ENCODE measurements at regions not wholly inside any gene's neighbourhood (a gene's known extent, or its start where the extent isn't known, plus 50 kb on each side); places are given as distances from the start of the nearest gene placed in this dataset.
A peak's percentile ranks its signal among the peaks of the same experiment; 100 is the strongest.
"Not testable (repeated sequence)": the region's sequence is repeated elsewhere in the genome, so short reads cannot be mapped to it uniquely, and the experiment has no call there.

DNA sequence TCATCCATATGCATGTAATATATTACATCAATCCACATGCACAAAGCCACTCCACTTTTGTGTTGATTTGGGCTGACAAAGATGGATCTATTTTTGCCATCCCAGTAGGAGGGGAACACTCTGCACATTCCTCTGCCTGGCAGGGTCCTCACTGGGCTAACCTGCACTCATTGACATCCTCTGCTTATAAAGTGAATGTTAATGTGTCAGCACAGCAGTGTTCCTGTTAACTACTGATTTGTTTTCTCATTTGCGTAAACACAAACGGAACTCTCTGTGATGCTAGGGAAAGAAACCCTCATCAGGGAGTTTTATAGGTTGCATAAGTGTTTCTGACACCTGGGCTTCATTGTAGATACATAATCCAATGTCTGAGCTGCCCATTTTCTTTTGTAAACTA, 826.0 kb downstream of the RAB28 start:
- no peak for DNase-seq

DNA sequence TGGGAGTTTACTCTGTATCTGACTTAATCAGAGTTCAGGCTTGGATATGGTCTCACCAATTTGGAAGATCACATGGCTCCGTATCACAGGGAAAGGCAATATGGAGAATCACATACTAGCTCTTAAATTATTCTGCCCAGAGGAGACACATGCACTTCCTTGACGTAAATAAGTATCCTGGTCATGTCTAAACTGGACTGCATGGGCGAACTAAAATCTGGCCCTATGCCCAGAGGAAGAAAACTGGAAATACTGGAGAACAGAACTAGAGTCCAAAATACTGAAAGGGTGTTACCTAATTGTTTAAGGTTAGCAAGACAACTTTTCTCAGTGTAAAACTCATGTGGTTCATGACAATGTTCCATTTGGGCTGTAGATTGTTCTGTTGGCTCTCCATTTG, 832.3 kb downstream of the RAB28 start:
- DNase-seq: no peak

DNA sequence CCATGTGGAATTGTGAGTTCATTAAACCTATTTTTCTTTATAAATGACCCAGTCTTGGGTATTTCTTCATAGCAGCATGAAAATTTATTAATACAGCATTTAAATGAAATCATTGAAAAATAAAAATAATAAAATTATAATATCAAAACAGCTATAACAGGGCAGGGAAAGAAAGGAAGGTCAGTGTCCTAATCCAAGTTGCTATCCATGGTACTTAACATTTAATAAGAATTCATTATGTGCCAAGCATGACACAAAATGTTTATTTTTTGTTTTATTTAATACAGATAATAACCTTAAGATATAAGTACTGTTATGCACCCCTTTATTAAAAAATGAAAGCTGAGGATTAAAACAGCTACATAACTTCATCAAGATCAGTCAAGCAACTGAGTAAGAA, 838.4 kb downstream of the RAB28 start:
- no peak for DNase-seq

DNA sequence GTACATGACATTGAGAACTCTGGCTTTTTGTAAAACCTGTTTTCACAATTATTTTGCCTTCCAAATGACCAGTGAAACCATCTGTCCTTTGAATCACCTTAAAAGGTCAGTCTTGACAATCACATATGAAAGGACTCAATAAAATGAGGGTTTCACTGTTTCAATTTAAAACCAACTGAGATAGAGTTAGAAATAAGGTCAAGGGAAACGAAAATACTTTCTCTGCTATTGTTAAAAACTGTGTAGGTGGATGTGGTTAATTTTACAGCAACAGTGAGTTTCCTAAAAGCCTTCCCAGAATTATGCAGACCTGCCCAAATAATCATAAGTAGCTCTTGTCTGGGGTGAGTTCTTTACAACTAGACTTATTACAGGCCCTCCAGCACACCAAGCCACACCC, 839.9 kb downstream of the RAB28 start:
- no peak for DNase-seq

GRCh38 chr4:12636191-12636590, 847.9 kb downstream of the RAB28 start:
- DNase-seq: no peak

GRCh38 chr4:12635629-12636028, 848.5 kb downstream of the RAB28 start:
- DNase-seq: no peak

DNA sequence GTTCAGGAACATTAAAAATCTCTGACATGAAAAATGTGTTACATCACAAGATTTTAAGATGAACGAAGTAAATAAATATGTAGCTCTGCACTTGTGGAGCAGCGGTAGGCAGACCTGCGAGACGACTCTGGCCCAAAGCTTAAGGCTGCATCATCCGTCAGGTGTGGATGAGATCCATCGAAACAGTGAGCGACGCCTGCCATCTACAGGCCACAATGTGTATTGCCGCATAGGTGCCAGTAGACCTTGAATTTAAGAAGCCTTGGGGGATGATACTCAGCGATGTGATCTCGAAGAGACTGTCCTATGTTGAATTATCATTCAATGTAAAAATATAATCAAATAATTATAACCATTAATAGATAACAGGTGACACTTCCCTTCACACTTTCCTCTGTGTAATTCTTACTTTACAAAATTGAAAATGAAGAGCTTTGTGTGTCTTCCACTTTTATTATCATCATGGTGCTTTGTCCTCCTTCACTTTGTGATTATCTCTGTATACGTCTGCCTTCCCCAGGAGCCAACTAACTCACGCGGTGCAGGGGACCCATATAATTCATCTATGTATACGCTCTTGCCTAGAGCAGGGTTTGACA, 851.0 kb downstream of the RAB28 start:
- DNase-seq: peak; percentile 15 to 64 (median 41)

GRCh38 chr4:12615822-12616221, 868.3 kb downstream of the RAB28 start:
- no peak for DNase-seq

DNA sequence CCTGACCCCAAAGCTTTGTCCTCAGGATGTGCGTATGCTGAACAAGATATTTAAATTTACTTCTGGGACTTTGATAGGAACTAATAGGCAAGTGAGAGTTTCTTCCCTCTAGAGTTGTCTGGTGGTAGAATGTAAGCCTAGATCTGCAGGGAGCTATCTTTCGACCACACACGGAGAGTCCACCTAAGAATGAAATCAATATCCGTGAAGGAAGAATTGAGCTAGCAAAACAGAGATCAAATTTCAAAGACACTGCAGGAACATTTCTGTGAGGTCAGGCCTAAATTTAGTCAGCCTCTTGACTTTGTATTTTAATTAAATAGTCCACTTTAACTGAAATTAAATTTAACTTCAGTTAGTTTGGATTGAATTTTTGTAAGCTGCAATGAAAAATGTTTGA, 871.3 kb downstream of the RAB28 start:
- no peak for DNase-seq

DNA sequence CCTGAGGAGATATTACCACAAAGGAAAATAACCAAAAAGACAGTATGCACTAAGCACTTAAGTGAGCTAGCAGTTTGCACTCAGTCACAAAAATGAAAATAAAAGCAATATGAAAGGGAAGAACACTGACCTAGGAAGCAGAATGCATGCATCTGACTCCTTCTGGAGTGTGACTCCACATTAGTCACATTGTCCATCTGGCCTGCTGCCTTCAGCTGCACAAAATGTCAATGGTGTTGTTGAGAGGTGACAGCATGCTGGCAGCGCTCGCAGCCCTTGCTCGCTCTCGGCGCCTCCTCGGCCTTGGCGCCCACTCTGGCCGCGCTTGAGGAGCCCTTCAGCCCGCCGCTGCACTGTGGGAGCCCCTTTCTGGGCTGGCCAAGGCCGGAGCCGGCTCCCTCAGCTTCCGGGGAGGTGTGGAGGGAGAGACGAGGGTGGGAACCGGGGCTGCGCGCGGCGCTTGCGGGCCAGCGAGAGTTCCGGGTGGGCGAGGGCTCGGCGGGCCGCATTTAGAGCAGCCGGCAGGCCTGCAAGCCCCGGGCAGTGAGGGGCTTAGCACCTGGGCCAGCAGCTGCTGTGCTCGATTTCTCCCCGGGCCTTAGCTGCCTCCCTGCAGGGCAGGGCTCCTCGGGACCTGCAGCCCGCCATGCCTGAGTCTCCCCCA, 874.8 kb downstream of the RAB28 start:
- not testable (repeated sequence) for DNase-seq

DNA sequence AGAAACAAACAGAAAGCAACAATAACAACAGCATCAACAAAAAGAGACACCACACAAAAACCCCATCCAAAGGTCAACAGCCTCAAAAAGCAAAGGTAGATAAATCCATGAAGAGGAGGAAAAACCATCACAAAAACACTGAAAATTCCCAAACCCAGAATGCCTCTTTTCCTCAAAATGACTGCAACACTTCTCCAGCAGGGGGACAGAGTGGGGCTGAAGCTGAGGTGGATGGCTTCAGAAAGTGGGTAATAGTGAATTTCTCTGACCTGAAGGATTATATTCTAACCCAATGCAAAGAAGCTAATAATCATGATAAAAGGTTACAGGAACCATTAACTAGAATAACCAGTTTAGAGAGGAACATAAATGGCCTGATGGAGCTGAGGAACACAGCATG, 888.2 kb downstream of the RAB28 start:
- DNase-seq: no peak

DNA sequence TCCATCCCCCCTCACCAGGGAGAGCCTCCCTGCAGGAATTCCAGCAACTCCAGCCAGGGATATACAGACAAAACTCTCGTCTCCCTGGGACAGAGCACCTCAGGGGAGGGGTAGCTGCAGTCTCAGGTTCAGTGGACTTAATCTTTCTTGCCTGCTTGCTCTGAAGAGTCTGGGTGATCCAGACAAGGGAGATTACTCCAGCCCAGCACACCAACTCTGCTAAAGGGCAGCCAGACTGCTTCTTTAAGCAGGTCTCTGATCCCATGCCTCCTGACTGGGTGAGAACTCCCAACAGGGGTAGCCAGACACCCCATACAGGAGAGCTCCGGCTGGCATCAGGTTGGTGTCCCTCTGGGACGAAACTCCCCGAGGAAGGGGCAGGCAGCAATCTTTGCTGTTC, 888.7 kb downstream of the RAB28 start:
- DNase-seq: no peak

DNA sequence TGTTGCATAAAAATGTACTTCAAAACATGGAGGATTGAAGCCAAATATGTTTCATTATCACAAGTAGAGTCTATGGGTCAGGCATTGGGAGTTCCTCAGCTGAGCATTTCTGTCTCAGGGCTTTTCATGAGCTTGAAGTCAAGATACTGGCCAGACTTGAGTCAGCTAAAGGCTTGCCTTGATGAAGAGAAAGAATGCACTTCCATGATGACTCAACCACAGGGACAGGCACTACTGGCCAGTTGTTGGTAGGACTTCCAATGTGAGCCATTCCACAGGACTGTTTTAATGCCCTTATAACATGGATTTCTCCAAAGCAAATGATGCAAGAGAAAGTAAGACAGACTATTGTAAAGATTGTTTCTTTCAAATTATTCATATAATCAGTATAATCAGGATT, 895.6 kb downstream of the RAB28 start:
- DNase-seq: no peak

GRCh38 chr4:12586242-12587006, 897.7 kb downstream of the RAB28 start:
- no peak for DNase-seq

GRCh38 chr4:12584116-12584875, 899.8 kb downstream of the RAB28 start:
- no peak for DNase-seq

DNA sequence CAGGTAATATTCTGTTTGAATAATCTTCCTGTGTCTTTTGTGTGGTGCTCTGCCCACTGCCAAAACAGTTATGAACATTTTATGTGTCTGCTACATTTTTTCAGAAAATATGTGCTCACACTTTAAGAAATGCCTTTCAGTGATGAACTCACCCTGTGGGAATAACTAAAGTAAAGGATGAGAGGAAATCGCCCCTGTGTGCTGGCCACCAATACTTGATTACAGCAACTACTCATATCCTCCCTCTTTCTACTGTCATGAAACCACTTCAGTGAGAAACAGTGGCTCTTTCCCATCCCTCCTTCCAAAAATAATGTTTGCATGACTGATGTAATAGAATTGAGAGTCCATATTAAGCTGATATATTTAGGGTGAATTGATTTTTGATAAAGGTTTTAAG, 900.9 kb downstream of the RAB28 start:
- no peak for DNase-seq

GRCh38 chr4:12580787-12581186, 903.4 kb downstream of the RAB28 start:
- DNase-seq: no peak

DNA sequence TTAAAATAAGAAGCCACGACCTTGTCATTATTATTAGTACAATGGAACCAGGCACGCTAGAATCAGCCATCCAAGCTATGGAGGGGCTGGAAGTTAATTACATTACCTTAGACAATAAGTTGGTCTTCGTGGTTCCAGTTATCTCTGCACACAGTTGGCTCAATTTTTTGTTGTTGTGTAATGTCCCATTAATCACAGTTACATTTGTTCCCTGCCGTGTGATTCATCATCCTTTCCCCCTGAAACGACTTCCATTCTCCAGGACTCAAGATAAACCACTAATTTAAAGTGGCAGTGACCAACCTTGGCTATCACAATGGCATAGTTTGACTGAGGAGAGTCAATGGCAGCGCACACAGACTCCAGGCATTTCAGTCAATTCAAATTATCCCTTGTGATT, 905.0 kb downstream of the RAB28 start:
- no peak for DNase-seq

DNA sequence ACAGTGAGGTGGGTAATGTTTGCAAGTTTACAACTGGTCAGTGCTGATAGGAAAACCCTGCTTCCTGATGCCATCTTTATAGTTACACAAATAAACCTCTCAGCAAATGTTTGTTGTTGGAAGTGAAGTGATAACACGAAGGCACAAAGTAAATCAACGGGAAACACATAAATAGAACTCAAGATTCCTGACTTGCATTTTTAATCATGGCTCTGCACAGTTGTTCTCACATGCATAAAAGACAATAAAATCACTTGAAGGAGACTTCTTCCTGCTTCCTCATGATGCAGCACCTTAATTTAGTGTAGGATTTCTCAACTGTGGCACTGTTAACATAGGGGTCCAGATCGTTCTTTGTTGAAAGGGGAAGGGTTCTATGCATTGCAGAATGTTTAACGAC, 907.7 kb downstream of the RAB28 start:
- no peak for DNase-seq

GRCh38 chr4:12573716-12574115, 910.4 kb downstream of the RAB28 start:
- DNase-seq: no peak

DNA sequence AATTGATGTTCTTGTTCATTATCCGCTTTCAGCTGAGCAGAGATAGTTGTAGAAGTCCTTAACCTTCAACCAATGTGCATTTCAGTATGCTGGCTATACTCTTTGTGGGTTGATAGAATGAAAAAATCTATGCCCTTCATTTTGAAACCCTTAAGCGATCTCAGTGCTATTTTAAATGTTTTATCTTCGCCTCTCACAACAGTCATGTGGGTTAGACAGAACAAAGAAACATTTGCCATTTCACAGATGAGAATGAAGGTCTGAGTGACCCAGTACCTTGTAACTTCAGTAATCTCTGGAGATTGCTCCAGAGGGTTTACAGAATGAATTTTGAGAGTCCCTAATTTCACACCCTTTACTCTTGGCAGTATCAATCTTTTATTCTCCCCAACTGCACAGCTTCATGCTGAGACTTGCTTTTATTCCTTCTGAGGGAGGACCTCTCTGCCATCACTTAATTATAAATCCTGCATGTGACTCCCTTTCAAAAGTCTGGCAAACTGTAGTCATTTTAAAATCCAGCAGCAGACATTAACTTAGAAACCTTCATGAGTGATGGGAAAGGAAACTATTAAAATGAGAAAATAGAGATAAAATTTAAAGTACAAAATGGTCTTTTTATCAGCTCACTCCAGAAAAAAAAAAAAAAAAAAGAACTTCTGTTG, 921.5 kb downstream of the RAB28 start:
- no peak for DNase-seq

GRCh38 chr4:12562021-12562420, 922.1 kb downstream of the RAB28 start:
- DNase-seq: no peak

DNA sequence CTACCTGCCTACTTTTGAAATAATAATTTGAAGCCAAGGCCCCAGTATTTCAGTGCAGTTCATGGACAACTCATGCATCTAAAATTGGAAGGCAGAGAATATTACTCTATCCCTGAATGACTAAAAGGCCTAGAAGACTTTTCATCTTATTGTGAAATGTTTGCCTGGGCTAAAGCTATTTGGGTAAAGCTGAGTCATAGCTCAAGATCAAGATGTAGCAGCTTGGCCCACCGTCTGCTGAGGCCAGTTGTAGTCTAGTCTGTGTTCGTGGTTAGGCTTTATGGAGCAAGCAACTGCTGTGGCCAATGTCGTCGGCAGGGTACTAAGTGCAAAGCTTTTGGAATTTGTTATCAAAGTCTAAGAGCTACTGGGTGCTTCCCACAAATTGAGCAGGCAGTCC, 929.1 kb downstream of the RAB28 start:
- DNase-seq: no peak
